ENCODE measurements at regions not wholly inside any gene's neighbourhood (a gene's known extent, or its start where the extent isn't known, plus 50 kb on each side); places are given as distances from the start of the nearest gene placed in this dataset.

- H2AFZ ChIP-seq (ENCODE audit: low read depth, low read length), result no peak overlapping the region
- ChIA-PET POLR2A (no interaction called here), CTCF (interaction anchor here (1.0 to 2.5 kb wide), 4 partner anchors 10 to 169 kb away, joined by 3 to 15 read pairs (median 4); no protein-coding TSS in a partner anchor)
- no peaks in the 10 kb centered on the region for H3K36me3 ChIP-seq (ENCODE audit: control insufficient read depth in 2 of 2, extremely low read depth in 1 of 2, insufficient read depth in 2 of 2, low read length in 2 of 2)
- BruUV-seq (replicated peaks), result no TSS peak
- no peaks in the 10 kb centered on the region for H4K20me1 ChIP-seq (replicated peaks; ENCODE audit: control insufficient read depth, extremely low read depth, insufficient read depth, low read length)
- no peak overlapping the region for H3K27ac ChIP-seq (ENCODE audit: insufficient read depth, low read depth, low read length)
- peaks cover 0 to 7% of the 10 kb centered on the region in 2 experiments for H3K27me3 ChIP-seq (ENCODE audit: control insufficient read depth in 2 of 2, insufficient read depth in 2 of 2, low read length in 2 of 2)
- DNase-seq (ENCODE audit: low read depth, low spot score) (no peak), FAIRE-seq (no peak)
- H3K9me3 ChIP-seq (replicated peaks; ENCODE audit: control insufficient read depth, insufficient read depth, low read length), result no peaks in the 10 kb centered on the region
- no peaks in the 10 kb centered on the region for H3K9me1 ChIP-seq (replicated peaks; ENCODE audit: control insufficient read depth, extremely low read depth, insufficient read depth, low read length)
- H3K4me2 ChIP-seq (ENCODE audit: insufficient read depth, low read length), result no peak overlapping the region
- no peaks in the 10 kb centered on the region for H3K4me1 ChIP-seq (ENCODE audit: control insufficient read depth, extremely low read depth, insufficient read depth, low read length)
- no peak overlapping the region for H3K9ac ChIP-seq (replicated peaks; ENCODE audit: extremely low read depth, insufficient read depth, low read length)
- intact Hi-C loops (cut with micrococcal nuclease), result no loop called here
- dilution Hi-C loops (cut with MboI; ENCODE audit: extremely low pct_ligation_motif_present, low sequenced_read_pairs), result no loop called here
- no peaks in the 10 kb centered on the region for H3K79me2 ChIP-seq (ENCODE audit: control insufficient read depth, insufficient read depth, low read length)
- TF ChIP-seq EZH2 (IDR thresholded peaks at IDR 0.05; ENCODE audit: borderline replicate concordance, low read depth, low read length, severe bottlenecking) (no peak), POLR2A (IDR thresholded peaks at IDR 0.05; ENCODE audit: low read depth, low read length) (no peak), GATA2 (IDR thresholded peaks at IDR 0.05; ENCODE audit: insufficient read depth, insufficient read length, low read depth, low read length) (no peak), CTCF (IDR thresholded peaks at IDR 0.05; ENCODE audit: extremely low read depth in 1 of 2, insufficient read depth in 1 of 2, low read depth in 1 of 2, low read length in 2 of 2) (no peak), FOS (IDR thresholded peaks at IDR 0.05; ENCODE audit: borderline replicate concordance, insufficient read depth, low read length) (no peak)
- no peak overlapping the region for H3K4me3 ChIP-seq (replicated peaks in 1 of 3; ENCODE audit: insufficient read depth in 1 of 3, low read depth in 1 of 3, low read length in 3 of 3)
Observed at GRCh38 chr11:33977676-33978075, 73.9 kb upstream of the CAPRIN1 start.
